Gastrocnemius medialis (tissue), 4 donors: ENCODE measurements at regions not wholly inside any gene's neighbourhood (a gene's known extent, or its start where the extent isn't known, plus 50 kb on each side); places are given as distances from the start of the nearest gene placed in this dataset.

Source experiments
- ATAC-seq, 2 donors: fragments of 150-250 bp; one replicate each; pipeline ENCODE4 v1.9.1; 2016
- DNase-seq, 2 donors: peaks; one replicate each; pipeline ENCODE4 v3.0.0-alpha.2; 2019
- H3K27ac ChIP-seq, 4 donors: fragments of 200-600 bp; sonication (generic); 1 replicate in 1 of 4; 2 replicates in 3 of 4; pipeline ENCODE4 v1.5.1; 2016 to 2018; ENCODE audit warnings: mild to moderate bottlenecking in 2 of 4, moderate library complexity in 1 of 4
- H3K27me3 ChIP-seq, 3 donors: fragments of 200-600 bp; sonication (generic) in 2 of 3; 1 replicate in 1 of 3; 2 replicates in 2 of 3; pipeline versions ENCODE4 v1.5.1 to v1.6.0; 2016 to 2019; ENCODE audit warnings: mild to moderate bottlenecking in 1 of 3, moderate library complexity in 1 of 3
- H3K36me3 ChIP-seq, 2 donors: fragments of 200-600 bp; sonication (generic) in 1 of 2; one replicate each; pipeline ENCODE4 v1.5.1; 2017 to 2018
- H3K4me1 ChIP-seq, 2 donors: fragments of 200-600 bp; sonication (generic) in 1 of 2; one replicate each; pipeline ENCODE4 v1.5.1; 2016 to 2017; ENCODE audit warnings: mild to moderate bottlenecking in 2 of 2
- H3K4me3 ChIP-seq, 4 donors: fragments of 200-600 bp; sonication (generic) in 3 of 4; 1 replicate in 1 of 4; 2 replicates in 3 of 4; pipeline ENCODE4 v1.5.1; 2016 to 2019; ENCODE audit warnings: mild to moderate bottlenecking in 2 of 4
- H3K9me3 ChIP-seq, 3 donors: fragments of 200-600 bp; sonication (generic) in 2 of 3; 1 replicate in 1 of 3; 2 replicates in 2 of 3; pipeline ENCODE4 v1.5.1; 2016 to 2019
- CTCF ChIP-seq, 5 experiments: fragments of 450-650 bp in 3 of 5; fragments of 200-600 bp in 2 of 5; sonication (generic) in 2 of 5; IDR thresholded peaks in 4 of 5; conservative IDR thresholded peaks in 1 of 5; 1 replicate in 4 of 5; 2 replicates in 1 of 5; pipeline ENCODE4 v1.5.1; 2016 to 2019; ENCODE audit warnings: antibody characterized with exemption in 5 of 5, mild to moderate bottlenecking in 3 of 5, moderate library complexity in 3 of 5
- POLR2A ChIP-seq, 2 donors: fragments of 450-650 bp; IDR thresholded peaks; one replicate each; pipeline ENCODE4 v1.6.1; 2017; ENCODE audit warnings: antibody characterized with exemption in 2 of 2, mild to moderate bottlenecking in 2 of 2, moderate library complexity in 2 of 2
- in situ Hi-C, 4 donors: fragments of 200-750 bp; cut with MboI; loops; one replicate each; pipeline versions ENCODE4 v1.15.0 to v1.8.0; 2017; ENCODE audit warnings: low sequenced_read_pairs in 4 of 4
- intact Hi-C: fragments of 100-400 bp; cut with DNase I; formaldehyde crosslinking; loops from one replicate; pipeline ENCODE4 v1.15.1; 2023; ENCODE audit warnings: low total_unique reads

DNA sequence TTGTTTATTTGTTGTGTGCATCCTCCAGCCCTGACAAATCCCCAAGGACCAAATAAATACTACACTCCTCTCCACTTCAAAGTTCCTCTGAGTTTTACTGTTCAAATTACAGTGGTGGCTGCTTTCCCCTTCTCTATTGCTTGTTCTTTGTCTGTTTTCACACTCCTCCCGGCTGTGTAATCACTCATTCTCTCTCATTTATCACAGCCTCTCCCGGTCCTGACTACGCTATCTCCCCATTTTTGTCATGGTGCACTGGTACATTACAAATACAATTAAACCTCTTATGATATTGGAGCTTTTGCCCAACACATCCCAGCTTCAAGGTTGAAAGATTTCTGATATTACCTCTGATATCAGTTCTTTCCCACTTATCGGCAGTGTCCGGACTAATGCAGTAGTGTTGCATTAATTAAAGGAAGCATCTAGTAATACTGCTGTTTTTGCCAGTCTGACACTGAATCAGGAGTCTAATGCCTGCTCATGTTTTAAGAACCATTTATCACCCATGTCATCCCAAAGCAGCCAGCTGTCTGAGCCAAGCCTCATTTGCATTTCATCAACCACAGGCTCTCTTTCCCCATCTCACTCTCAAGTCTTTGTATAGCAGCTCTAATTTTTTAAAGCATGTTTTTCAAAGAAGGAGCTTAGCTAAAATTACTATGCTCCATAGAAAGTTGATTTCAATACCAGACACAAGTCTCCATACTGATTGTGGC is 740.5 kb downstream of the ROBO2 start:
- in situ Hi-C loops (no loop called here), intact Hi-C loops (no loop called here)
- DNase-seq = no peak
- H3K4me3 ChIP-seq = no peak overlapping the region
- no peaks in the 10 kb centered on the region for H3K9me3 ChIP-seq
- TF ChIP-seq POLR2A (IDR thresholded peaks at IDR 0.05) = no peak
- TF ChIP-seq CTCF (IDR thresholded peaks at IDR 0.05 in 4 of 5, conservative IDR thresholded peaks at IDR 0.05 in 1 of 5) = no peak
- no peaks in the 10 kb centered on the region for H3K27me3 ChIP-seq
- ATAC-seq = no peak
- no peaks in the 10 kb centered on the region for H3K36me3 ChIP-seq
- no peaks in the 10 kb centered on the region for H3K4me1 ChIP-seq
- H3K27ac ChIP-seq = no peak overlapping the region

- TF ChIP-seq CTCF (IDR thresholded peaks at IDR 0.05 in 4 of 5, conservative IDR thresholded peaks at IDR 0.05 in 1 of 5) (no peak), POLR2A (IDR thresholded peaks at IDR 0.05) (no peak)
- Histone ChIP-seq H3K27ac (no peak overlapping the region), H3K27me3 (no peaks in the 10 kb centered on the region), H3K36me3 (no peaks in the 10 kb centered on the region), H3K9me3 (no peaks in the 10 kb centered on the region), H3K4me1 (no peaks in the 10 kb centered on the region), H3K4me3 (no peak overlapping the region)
- no peak for DNase-seq
- in situ Hi-C loops (no loop called here), intact Hi-C loops (no loop called here)
- ATAC-seq = no peak
Measured at GRCh38 chr3:77786216-77786615, 746.3 kb downstream of the ROBO2 start.

GRCh38 chr3:77795013-77795412 is 755.1 kb downstream of the ROBO2 start:
- no peaks in the 10 kb centered on the region for H3K9me3 ChIP-seq
- TF ChIP-seq POLR2A (IDR thresholded peaks at IDR 0.05) = no peak
- TF ChIP-seq CTCF (IDR thresholded peaks at IDR 0.05 in 4 of 5, conservative IDR thresholded peaks at IDR 0.05 in 1 of 5) = no peak
- no peak for DNase-seq
- H3K4me1 ChIP-seq = no peaks in the 10 kb centered on the region
- H3K27ac ChIP-seq = no peak overlapping the region
- in situ Hi-C loops = no loop called here
- ATAC-seq = no peak
- H3K4me3 ChIP-seq = no peak overlapping the region
- no peaks in the 10 kb centered on the region for H3K27me3 ChIP-seq
- H3K36me3 ChIP-seq = no peaks in the 10 kb centered on the region
- intact Hi-C loops = no loop called here

- in situ Hi-C loops = no loop called here
- intact Hi-C loops = no loop called here
- ATAC-seq (no peak), DNase-seq (no peak)
- H3K27me3 ChIP-seq = no peaks in the 10 kb centered on the region
- H3K9me3 ChIP-seq = no peaks in the 10 kb centered on the region
- H3K36me3 ChIP-seq = no peaks in the 10 kb centered on the region
- no peak overlapping the region for H3K27ac ChIP-seq
- no peaks in the 10 kb centered on the region for H3K4me1 ChIP-seq
- no peak overlapping the region for H3K4me3 ChIP-seq
- TF ChIP-seq POLR2A (IDR thresholded peaks at IDR 0.05) = no peak
- TF ChIP-seq CTCF (IDR thresholded peaks at IDR 0.05 in 4 of 5, conservative IDR thresholded peaks at IDR 0.05 in 1 of 5) = no peak
Measured at GRCh38 chr3:77799278-77799677, 759.4 kb downstream of the ROBO2 start.

- no peaks in the 10 kb centered on the region for H3K4me1 ChIP-seq
- in situ Hi-C loops = no loop called here
- no peak for DNase-seq
- no peak overlapping the region for H3K27ac ChIP-seq
- TF ChIP-seq CTCF (IDR thresholded peaks at IDR 0.05 in 4 of 5, conservative IDR thresholded peaks at IDR 0.05 in 1 of 5) = no peak
- no peak for TF ChIP-seq POLR2A (IDR thresholded peaks at IDR 0.05)
- no peaks in the 10 kb centered on the region for H3K9me3 ChIP-seq
- no peaks in the 10 kb centered on the region for H3K27me3 ChIP-seq
- ATAC-seq = no peak
- no peaks in the 10 kb centered on the region for H3K36me3 ChIP-seq
- intact Hi-C loops = no loop called here
- no peak overlapping the region for H3K4me3 ChIP-seq
Measured at GRCh38 chr3:77800893-77801292, 761.0 kb downstream of the ROBO2 start.
